HG02970 (cell line): ENCODE measurements at regions not wholly inside any gene's neighbourhood (a gene's known extent, or its start where the extent isn't known, plus 50 kb on each side); places are given as distances from the start of the nearest gene placed in this dataset.
A peak's percentile ranks its signal among the peaks of the same experiment; 100 is the strongest.
"Not testable (repeated sequence)": the region's sequence is repeated elsewhere in the genome, so short reads cannot be mapped to it uniquely, and the experiment has no call there.

Experiments
- ATAC-seq: cut with Tn5 transposase; IDR thresholded peaks from one replicate; pipeline ENCODE4 v1.9.1; 2021; ENCODE audit warnings: mild to moderate bottlenecking, moderate library complexity, moderate number of reproducible peaks; ENCODE audit not compliant: unreplicated experiment, low FRiP score

GRCh38 chr5:71771191-71771590 is 52.1 kb downstream of the CARTPT start:
- ATAC-seq = no peak

- ATAC-seq = no peak
Measured at GRCh38 chr5:71778678-71779276, 59.7 kb downstream of the CARTPT start.

GRCh38 chr5:71780597-71780996 is 61.5 kb downstream of the CARTPT start:
- ATAC-seq = no peak

- peak; percentile 28 for ATAC-seq
Measured at GRCh38 chr5:71782393-71782770, 63.3 kb downstream of the CARTPT start.

GRCh38 chr5:71782771-71783770 is 64.0 kb downstream of the CARTPT start:
- peak; percentile 81 for ATAC-seq

- ATAC-seq = no peak
Measured at GRCh38 chr5:71783891-71784290, 64.8 kb downstream of the CARTPT start.

GRCh38 chr5:71786337-71787055 is 67.4 kb downstream of the CARTPT start:
- no peak for ATAC-seq

GRCh38 chr5:71788794-71789193 is 69.7 kb downstream of the CARTPT start:
- no peak for ATAC-seq

GRCh38 chr5:71789746-71790145 is 70.7 kb downstream of the CARTPT start:
- no peak for ATAC-seq

GRCh38 chr5:71790433-71790832 is 71.4 kb downstream of the CARTPT start:
- no peak for ATAC-seq

- not testable (repeated sequence) for ATAC-seq
Measured at GRCh38 chr5:71792041-71792440, 73.0 kb downstream of the CARTPT start.

GRCh38 chr5:71794061-71794695 is 75.1 kb downstream of the CARTPT start:
- ATAC-seq = no peak

- no peak for ATAC-seq
Measured at GRCh38 chr5:71802673-71803072, 83.6 kb downstream of the CARTPT start.

- no peak for ATAC-seq
Measured at GRCh38 chr5:71806711-71807110, 87.6 kb downstream of the CARTPT start.

- ATAC-seq = no peak
Measured at GRCh38 chr5:71807909-71808308, 88.8 kb downstream of the CARTPT start.

- ATAC-seq = no peak
Measured at GRCh38 chr5:71809446-71809845, 90.4 kb downstream of the CARTPT start.

- ATAC-seq = no peak
Measured at GRCh38 chr5:71810023-71810422, 90.9 kb downstream of the CARTPT start.

GRCh38 chr5:71810471-71811195 is 91.6 kb downstream of the CARTPT start:
- no peak for ATAC-seq

GRCh38 chr5:71811779-71812178 is 92.7 kb downstream of the CARTPT start:
- no peak for ATAC-seq

- ATAC-seq = no peak
Measured at GRCh38 chr5:71816307-71816706, 97.2 kb downstream of the CARTPT start.
